GM13977 (cell line): ENCODE measurements at regions not wholly inside any gene's neighbourhood (a gene's known extent, or its start where the extent isn't known, plus 50 kb on each side); places are given as distances from the start of the nearest gene placed in this dataset.

Experiments used
- DNase-seq: peaks from one replicate; pipeline ENCODE4 v3.0.0; 2012; ENCODE audit warnings: low spot score
- in situ Hi-C: fragments of 300-500 bp; cut with MboI; formaldehyde crosslinking; loops from one replicate; pipeline ENCODE4 v1.12.0; 2022; ENCODE audit warnings: low sequenced_read_pairs, low pct_unique_long_range_greater_than_20kb, mixed read lengths, inconsistent platforms; ENCODE audit not compliant: unreplicated experiment
- TF ChIP-seq, protein P1 (sequence below): IDR thresholded peaks from 2 replicates; pipeline ENCODE4 v1.5.1; 2012; ENCODE audit warnings: mild to moderate bottlenecking, control low read depth; ENCODE audit not compliant: insufficient read depth; ENCODE audit errors: extremely low read depth, missing control alignments

DNA sequence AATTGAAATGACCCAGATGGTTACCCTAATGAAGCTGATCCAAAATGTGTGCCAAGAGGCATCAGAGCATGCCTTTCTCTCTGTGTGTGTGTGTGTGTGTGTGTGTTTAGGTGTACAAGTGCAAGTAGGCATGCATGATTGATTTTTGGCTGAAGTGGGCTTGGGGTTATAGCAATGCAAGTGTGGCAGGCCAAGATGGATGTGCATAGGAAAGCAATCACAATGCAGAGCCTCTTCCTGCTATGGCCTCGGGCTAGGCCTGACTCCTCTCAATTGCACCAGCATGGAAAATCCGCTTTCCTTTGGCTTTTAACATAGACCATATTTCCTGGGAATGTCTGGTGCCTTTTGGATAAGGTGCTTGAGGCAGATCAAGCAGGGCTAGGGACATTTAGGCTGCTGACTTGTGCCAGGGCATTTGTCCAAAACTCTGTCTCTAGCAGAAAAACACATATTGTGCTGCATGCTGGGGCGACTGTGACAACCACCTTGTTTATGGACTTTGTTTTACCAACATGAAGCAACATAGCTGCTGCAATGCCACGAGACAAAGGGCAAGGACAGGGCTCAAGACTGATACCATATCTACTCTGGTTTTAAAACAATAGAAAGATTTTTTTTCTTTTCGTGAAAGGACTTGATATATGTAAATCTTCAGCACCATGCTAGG, 395.7 kb downstream of the RAPGEF2 start:
- TF ChIP-seq, protein P1, sequence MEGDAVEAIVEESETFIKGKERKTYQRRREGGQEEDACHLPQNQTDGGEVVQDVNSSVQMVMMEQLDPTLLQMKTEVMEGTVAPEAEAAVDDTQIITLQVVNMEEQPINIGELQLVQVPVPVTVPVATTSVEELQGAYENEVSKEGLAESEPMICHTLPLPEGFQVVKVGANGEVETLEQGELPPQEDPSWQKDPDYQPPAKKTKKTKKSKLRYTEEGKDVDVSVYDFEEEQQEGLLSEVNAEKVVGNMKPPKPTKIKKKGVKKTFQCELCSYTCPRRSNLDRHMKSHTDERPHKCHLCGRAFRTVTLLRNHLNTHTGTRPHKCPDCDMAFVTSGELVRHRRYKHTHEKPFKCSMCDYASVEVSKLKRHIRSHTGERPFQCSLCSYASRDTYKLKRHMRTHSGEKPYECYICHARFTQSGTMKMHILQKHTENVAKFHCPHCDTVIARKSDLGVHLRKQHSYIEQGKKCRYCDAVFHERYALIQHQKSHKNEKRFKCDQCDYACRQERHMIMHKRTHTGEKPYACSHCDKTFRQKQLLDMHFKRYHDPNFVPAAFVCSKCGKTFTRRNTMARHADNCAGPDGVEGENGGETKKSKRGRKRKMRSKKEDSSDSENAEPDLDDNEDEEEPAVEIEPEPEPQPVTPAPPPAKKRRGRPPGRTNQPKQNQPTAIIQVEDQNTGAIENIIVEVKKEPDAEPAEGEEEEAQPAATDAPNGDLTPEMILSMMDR, result no peak
- in situ Hi-C loops, result no loop called here
- DNase-seq, result no peak

DNA sequence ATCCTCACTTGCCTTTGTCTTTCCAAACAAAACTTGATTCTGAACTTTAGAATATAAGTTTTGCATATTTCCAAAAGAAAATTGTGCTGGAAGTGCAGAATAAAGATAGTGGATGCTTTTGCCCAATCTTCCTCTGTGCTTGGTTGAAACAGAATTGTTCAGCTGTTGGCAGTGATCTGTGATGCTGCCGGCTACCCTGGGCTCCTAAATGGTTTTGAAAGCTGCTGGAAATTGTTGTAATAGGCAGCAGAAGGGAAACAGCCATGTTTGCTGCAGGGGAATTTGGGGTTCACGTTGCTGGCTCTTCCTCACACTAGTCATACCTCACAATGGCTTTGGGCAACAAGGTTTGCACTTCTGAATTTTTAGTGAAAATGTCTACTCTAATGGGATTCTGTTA, 398.0 kb downstream of the RAPGEF2 start:
- in situ Hi-C loops, result no loop called here

DNA sequence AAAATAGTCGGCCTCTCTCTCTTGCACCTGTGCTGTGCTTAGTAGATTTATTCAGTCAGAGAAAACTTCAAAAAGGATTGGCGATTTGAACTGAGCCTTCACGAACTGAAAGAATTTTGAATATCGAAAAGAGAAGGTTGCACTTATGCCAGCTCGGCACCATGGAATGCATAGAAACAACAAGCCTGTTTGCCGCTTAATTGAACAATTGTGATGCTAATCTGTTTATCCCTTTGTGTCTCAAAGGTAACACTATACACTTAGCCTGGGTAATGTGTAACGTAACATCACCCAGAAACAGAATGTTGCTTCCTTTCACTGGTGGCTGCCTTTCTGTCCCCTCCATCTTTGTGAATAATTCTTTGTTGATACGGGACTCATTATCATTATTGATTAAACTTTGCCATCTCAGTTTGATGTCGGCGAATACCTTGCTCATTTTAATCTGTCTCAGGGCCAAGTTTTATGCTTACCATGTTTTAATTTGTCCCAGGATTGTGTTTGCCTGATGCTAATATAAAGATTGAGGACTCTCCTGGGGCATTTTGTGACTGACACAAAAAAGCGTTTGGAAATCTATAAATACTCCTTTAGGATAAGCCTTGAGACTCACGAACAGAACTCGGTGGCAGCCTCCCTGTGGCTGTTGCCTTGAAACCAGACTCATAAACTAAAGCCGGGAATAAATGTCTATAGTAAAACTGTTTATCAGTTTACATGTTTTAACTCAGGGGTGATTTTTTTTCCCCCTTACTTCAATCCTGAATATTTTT, 400.5 kb downstream of the RAPGEF2 start:
- in situ Hi-C loops, result no loop called here
- TF ChIP-seq, protein P1, result no peak
- DNase-seq, result no peak

More for the DNA sequence above, 398.0 kb downstream of the RAPGEF2 start:
- TF ChIP-seq, protein P1, result no peak
- no peak for DNase-seq

DNA sequence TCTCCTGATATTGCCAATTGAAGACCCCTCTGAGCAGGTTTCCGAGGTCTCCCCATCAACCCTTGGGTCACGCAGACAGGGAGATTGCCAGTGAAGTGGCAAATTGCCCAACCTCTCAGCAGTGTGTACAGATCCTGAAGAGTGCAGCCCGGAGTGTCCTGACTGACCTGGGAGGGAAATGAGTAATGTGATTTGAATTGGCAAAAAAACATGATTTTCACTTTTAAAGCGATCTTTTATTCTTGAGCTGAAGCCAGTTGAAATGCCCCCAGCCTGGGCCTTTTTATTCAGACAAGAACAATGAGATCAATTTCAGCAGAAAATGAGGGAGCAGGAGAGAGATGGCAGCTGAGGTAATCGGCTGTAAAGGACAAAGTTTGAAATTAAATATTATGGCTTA, 401.8 kb downstream of the RAPGEF2 start:
- DNase-seq, result no peak
- TF ChIP-seq, protein P1, result no peak
- in situ Hi-C loops, result no loop called here

DNA sequence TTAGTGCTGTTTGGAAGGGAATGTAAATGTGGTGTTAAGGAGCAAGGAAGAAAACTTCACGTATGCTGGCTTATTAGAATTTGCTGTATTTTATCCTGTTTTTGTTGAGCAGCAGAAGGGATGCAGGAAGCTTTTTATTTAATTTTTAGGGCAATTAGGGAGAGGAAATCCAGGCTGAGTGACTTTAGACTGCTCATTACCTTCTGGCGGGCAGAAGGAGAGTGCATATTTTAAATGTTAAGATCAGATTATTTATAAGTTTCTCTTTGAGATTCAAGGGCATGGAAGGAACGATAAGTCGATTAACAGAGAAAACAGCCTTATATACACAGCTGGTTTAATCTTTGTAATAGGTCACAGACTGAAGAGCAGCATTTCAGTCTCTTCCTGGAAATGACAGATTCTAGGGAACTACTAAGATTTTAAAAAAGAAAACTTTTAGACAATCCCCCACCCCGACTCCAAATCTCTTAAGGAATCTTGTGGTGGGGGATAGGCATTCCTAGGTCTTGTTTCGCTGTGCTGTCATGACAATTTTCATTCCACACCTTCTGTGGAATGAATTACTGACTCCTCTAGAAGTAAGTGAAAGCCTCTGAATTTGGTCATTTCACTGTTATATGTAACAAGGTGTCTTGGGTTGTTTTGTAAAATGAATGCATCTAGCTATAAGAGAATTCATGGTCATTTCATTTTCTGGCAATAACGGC, 402.5 kb downstream of the RAPGEF2 start:
- no peak for DNase-seq
- TF ChIP-seq, protein P1, result no peak
- in situ Hi-C loops, result no loop called here

DNA sequence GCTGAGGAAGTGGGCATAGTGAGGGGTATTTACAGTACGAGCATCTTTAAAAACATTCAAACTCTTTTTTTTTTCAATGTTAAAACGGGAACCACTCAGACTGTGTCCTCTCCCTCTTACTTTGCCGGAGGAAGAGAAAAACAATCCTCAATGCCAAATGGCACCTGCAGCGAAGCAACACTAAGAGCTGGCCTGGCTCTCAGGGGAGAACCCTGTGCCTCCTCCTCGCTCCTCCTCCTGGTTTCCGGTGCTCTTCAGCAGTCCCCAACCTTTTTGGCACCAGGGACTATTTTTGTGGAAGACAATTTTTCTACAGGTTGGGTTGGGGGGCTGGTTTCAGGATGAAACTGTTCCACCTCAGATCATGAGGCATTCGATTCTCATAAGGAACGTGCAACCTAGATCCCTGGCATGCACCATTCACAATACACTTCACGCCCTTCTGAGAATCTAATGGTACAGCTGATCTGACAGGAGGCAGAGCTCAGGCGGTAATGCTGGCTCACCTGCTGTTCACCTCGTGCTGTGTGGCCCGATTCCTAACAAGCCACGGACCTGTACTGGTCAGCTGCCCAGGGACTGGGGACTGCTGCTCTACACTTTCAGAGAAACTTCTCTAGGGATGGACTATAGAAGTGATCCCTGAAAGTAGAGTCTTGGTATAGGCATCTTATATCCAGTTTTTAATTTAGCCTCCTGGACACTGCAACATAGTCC, 404.1 kb downstream of the RAPGEF2 start:
- DNase-seq, result no peak
- in situ Hi-C loops, result no loop called here
- TF ChIP-seq, protein P1, result no peak
